HL-60 (cell line): ENCODE measurements at regions not wholly inside any gene's neighbourhood (a gene's known extent, or its start where the extent isn't known, plus 50 kb on each side); places are given as distances from the start of the nearest gene placed in this dataset.

Experiments
- CTCF ChIP-seq: IDR thresholded peaks from one replicate; pipeline ENCODE4 v1.5.1; 2011; ENCODE audit warnings: low read length, control low read depth, inconsistent platforms; ENCODE audit not compliant: insufficient read depth
- GABPA ChIP-seq: IDR thresholded peaks from 2 replicates; pipeline ENCODE4 v1.6.1; 2012; ENCODE audit warnings: low read depth
- POLR2AphosphoS5 ChIP-seq: IDR thresholded peaks from 2 replicates; pipeline ENCODE4 v1.6.1; 2012; ENCODE audit warnings: low read depth
- REST ChIP-seq: IDR thresholded peaks from 2 replicates; pipeline ENCODE4 v1.6.1; 2012; ENCODE audit warnings: low read depth; ENCODE audit not compliant: insufficient replicate concordance

GRCh38 chr5:60522292-60522905 is 177.6 kb downstream of the DEPDC1B start:
- TF ChIP-seq REST (no peak), POLR2AphosphoS5 (no peak), CTCF (no peak), GABPA (no peak)
